GM23338 (cell line): ENCODE measurements at regions not wholly inside any gene's neighbourhood (a gene's known extent, or its start where the extent isn't known, plus 50 kb on each side); places are given as distances from the start of the nearest gene placed in this dataset.
"Not testable (repeated sequence)": the region's sequence is repeated elsewhere in the genome, so short reads cannot be mapped to it uniquely, and the experiment has no call there.

ENCODE experiments used
- ATAC-seq: fragments of 200-7000 bp; cut with Tn5 transposase; 3 replicates; pipeline ENCODE4 v1.9.1; 2020
- DNase-seq: peaks from one replicate; pipeline ENCODE4 v3.0.0-alpha.2; 2015; ENCODE audit warnings: low spot score
- H2AFZ ChIP-seq: fragments of 200-600 bp; sonication (generic); 2 replicates; pipeline ENCODE4 v1.8.0; 2016; ENCODE audit warnings: antibody characterized with exemption, mild to moderate bottlenecking, moderate library complexity
- H3F3A ChIP-seq: fragments of 200-600 bp; sonication (generic); replicated peaks from 2 replicates; pipeline ENCODE4 v1.8.0; 2017; ENCODE audit warnings: antibody characterized with exemption, mixed run types, low read depth
- H3K27ac ChIP-seq: fragments of 200-600 bp; sonication (generic); 2 replicates; pipeline ENCODE4 v1.6.1; 2016; ENCODE audit warnings: low read depth
- H3K27me3 ChIP-seq: fragments of 200-600 bp; sonication (generic); 2 replicates; pipeline ENCODE4 v1.8.0; 2016; ENCODE audit warnings: mild to moderate bottlenecking, mixed run types, moderate library complexity; ENCODE audit not compliant: insufficient read depth
- H3K36me3 ChIP-seq: fragments of 200-600 bp; sonication (generic); 2 replicates; pipeline ENCODE4 v1.8.0; 2016; ENCODE audit warnings: mild to moderate bottlenecking; ENCODE audit not compliant: insufficient read depth
- H3K4me1 ChIP-seq: fragments of 200-600 bp; sonication (generic); 2 replicates; pipeline ENCODE4 v1.8.0; 2016; ENCODE audit warnings: mild to moderate bottlenecking, moderate library complexity; ENCODE audit not compliant: insufficient read depth
- H3K4me2 ChIP-seq: fragments of 200-600 bp; sonication (generic); 2 replicates; pipeline ENCODE4 v1.7.1; 2017; ENCODE audit warnings: mixed run types
- H3K4me3 ChIP-seq: fragments of 200-600 bp; sonication (generic); 2 replicates; pipeline ENCODE4 v1.6.1; 2016; ENCODE audit warnings: mixed run types
- H3K79me2 ChIP-seq: fragments of 200-600 bp; sonication (generic); replicated peaks from 2 replicates; pipeline ENCODE4 v1.8.0; 2017; ENCODE audit warnings: mild to moderate bottlenecking; ENCODE audit not compliant: insufficient read depth
- H3K9me2 ChIP-seq: fragments of 200-600 bp; sonication (generic); 2 replicates; pipeline ENCODE4 v1.8.0; 2017; ENCODE audit not compliant: insufficient read depth
- H4K20me1 ChIP-seq: fragments of 200-600 bp; sonication (generic); replicated peaks from 2 replicates; pipeline ENCODE4 v1.8.0; 2017; ENCODE audit warnings: mild to moderate bottlenecking; ENCODE audit not compliant: insufficient read depth
- H3K27ac Mint-ChIP-seq: 2 replicates; pipeline ENCODE4 v1.8.0; 2020; ENCODE audit warnings: inconsistent platforms, mild to moderate bottlenecking, moderate library complexity, mixed read lengths
- H3K27me3 Mint-ChIP-seq: 3 replicates; pipeline ENCODE4 v1.8.0; 2022; ENCODE audit warnings: low read depth, mild to moderate bottlenecking, moderate library complexity, mixed read lengths, inconsistent platforms; ENCODE audit not compliant: insufficient read depth, poor library complexity
- H3K36me3 Mint-ChIP-seq: 3 replicates; pipeline ENCODE4 v1.8.0; 2021; ENCODE audit warnings: low read depth, mild to moderate bottlenecking, inconsistent platforms, moderate library complexity, mixed read lengths
- H3K4me1 Mint-ChIP-seq: 3 replicates; pipeline ENCODE4 v1.8.0; 2020; ENCODE audit warnings: mild to moderate bottlenecking, inconsistent platforms, mixed read lengths
- H3K4me3 Mint-ChIP-seq: 3 replicates; pipeline ENCODE4 v1.8.0; 2021; ENCODE audit warnings: moderate library complexity, mild to moderate bottlenecking, inconsistent platforms, mixed read lengths
- H3K9me3 Mint-ChIP-seq: 3 replicates; pipeline ENCODE4 v1.8.0; 2020; ENCODE audit warnings: moderate library complexity, mild to moderate bottlenecking, inconsistent platforms, mixed read lengths
- EZH2phosphoT487 ChIP-seq: fragments of 200-600 bp; sonication (generic); IDR thresholded peaks from one replicate; pipeline ENCODE4 v1.8.1; 2018; ENCODE audit warnings: antibody characterized with exemption; ENCODE audit not compliant: unreplicated experiment
- ZNF114 ChIP-seq: fragments of 250-450 bp; sonication (Bioruptor Pico); IDR thresholded peaks from 2 replicates; pipeline ENCODE4 v1.5.0; 2020; ENCODE audit warnings: mild to moderate bottlenecking, moderate library complexity
- TF ChIP-seq, protein P1 (sequence below): IDR thresholded peaks from 2 replicates; pipeline ENCODE4 v1.6.1; 2016; ENCODE audit warnings: antibody characterized with exemption
- TF ChIP-seq, protein P2 (sequence below): IDR thresholded peaks from one replicate; pipeline ENCODE4 v1.6.1; 2018; ENCODE audit warnings: antibody characterized with exemption; ENCODE audit not compliant: unreplicated experiment

DNA sequence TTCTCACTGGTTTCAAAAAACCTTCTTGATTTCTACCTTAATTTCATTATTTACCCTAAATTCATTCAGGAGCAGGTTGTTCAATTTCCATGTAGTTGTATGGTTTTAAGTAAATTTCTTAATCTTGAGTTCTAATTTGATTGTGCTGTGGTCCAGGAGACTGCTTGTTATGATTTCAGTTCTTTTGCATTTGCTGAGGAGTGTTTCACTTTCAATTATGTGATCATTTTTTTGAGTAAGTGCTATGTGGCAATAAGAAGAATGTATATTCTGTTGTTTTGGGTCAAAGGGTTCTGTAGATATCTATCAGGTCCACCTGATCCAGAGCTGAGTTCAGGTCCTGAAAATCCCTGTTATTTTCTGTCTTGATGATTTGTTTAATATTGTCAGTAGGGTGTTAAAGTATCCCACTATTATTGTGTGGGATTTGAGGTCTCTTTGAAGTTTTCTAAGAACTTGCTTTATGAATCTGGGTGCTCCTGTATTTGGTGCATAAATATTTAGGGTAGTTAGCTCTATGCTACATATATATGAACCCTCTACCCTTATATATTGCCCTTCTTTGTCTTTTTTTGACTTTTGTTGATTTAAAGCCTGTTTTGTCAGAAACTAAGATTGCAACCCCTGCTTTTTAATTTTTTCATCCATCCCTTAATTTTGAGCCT lies 158.4 kb upstream of the TPRG1 start:
- Histone ChIP-seq H3K4me1 (no peaks in the 10 kb centered on the region), H3K36me3 (no peaks in the 10 kb centered on the region), H3K4me3 (no peak overlapping the region), H3K79me2 (no peaks in the 10 kb centered on the region), H2AFZ (no peak overlapping the region), H3K27ac (no peak overlapping the region), H3F3A (no peaks in the 10 kb centered on the region), H3K9me2 (no peaks in the 10 kb centered on the region; the same call in 1 of the 2 replicates), H3K27me3 (no peaks in the 10 kb centered on the region), H3K4me2 (no peak overlapping the region), H4K20me1 (no peaks in the 10 kb centered on the region)
- TF ChIP-seq, protein P1, sequence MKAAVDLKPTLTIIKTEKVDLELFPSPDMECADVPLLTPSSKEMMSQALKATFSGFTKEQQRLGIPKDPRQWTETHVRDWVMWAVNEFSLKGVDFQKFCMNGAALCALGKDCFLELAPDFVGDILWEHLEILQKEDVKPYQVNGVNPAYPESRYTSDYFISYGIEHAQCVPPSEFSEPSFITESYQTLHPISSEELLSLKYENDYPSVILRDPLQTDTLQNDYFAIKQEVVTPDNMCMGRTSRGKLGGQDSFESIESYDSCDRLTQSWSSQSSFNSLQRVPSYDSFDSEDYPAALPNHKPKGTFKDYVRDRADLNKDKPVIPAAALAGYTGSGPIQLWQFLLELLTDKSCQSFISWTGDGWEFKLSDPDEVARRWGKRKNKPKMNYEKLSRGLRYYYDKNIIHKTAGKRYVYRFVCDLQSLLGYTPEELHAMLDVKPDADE: no peak
- no peak for TF ChIP-seq EZH2phosphoT487
- TF ChIP-seq, protein P2, sequence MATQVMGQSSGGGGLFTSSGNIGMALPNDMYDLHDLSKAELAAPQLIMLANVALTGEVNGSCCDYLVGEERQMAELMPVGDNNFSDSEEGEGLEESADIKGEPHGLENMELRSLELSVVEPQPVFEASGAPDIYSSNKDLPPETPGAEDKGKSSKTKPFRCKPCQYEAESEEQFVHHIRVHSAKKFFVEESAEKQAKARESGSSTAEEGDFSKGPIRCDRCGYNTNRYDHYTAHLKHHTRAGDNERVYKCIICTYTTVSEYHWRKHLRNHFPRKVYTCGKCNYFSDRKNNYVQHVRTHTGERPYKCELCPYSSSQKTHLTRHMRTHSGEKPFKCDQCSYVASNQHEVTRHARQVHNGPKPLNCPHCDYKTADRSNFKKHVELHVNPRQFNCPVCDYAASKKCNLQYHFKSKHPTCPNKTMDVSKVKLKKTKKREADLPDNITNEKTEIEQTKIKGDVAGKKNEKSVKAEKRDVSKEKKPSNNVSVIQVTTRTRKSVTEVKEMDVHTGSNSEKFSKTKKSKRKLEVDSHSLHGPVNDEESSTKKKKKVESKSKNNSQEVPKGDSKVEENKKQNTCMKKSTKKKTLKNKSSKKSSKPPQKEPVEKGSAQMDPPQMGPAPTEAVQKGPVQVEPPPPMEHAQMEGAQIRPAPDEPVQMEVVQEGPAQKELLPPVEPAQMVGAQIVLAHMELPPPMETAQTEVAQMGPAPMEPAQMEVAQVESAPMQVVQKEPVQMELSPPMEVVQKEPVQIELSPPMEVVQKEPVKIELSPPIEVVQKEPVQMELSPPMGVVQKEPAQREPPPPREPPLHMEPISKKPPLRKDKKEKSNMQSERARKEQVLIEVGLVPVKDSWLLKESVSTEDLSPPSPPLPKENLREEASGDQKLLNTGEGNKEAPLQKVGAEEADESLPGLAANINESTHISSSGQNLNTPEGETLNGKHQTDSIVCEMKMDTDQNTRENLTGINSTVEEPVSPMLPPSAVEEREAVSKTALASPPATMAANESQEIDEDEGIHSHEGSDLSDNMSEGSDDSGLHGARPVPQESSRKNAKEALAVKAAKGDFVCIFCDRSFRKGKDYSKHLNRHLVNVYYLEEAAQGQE: no peak
- Mint-ChIP-seq H3K4me3 (no peak overlapping the region), H3K27me3 (no peaks in the 10 kb centered on the region), H3K36me3 (peaks cover 19% of the 10 kb centered on the region; the same call in 2 of the 3 replicates), H3K9me3 (peaks cover 28% of the 10 kb centered on the region), H3K4me1 (no peaks in the 10 kb centered on the region), H3K27ac (no peak overlapping the region)
- ATAC-seq (no peak), DNase-seq (no peak)

DNA sequence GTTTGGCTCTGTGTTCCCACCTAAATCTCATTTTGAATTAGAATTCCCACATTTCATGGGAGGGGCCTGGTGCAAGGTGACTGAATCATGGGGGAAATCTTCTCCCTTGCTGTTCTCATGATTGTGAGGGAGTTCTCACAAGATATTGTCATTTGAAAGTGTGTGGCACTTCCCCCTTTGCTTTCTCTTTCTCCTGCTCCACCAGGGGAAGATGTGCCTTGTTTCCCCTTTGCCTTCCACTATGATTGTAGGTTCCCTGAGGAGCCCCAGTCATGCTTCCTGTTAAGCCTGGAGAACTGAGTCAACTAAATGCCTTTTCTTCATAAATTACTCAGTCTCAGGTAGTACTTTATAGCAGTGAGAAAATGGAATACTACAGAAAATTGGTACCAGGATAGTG lies 157.2 kb upstream of the TPRG1 start:
- Histone ChIP-seq H3K27me3 (no peaks in the 10 kb centered on the region), H3K4me1 (no peaks in the 10 kb centered on the region), H3K36me3 (no peaks in the 10 kb centered on the region), H3K79me2 (no peaks in the 10 kb centered on the region), H3F3A (no peaks in the 10 kb centered on the region), H3K4me3 (no peak overlapping the region), H3K4me2 (no peak overlapping the region), H3K9me2 (no peaks in the 10 kb centered on the region; the same call in 1 of the 2 replicates), H4K20me1 (no peaks in the 10 kb centered on the region), H2AFZ (no peak overlapping the region), H3K27ac (no peak overlapping the region)
- H3K4me3 Mint-ChIP-seq: no peak overlapping the region
- H3K27ac Mint-ChIP-seq: no peak overlapping the region
- H3K4me1 Mint-ChIP-seq: no peaks in the 10 kb centered on the region
- peaks cover 19% of the 10 kb centered on the region; the same call in 2 of the 3 replicates for H3K36me3 Mint-ChIP-seq
- DNase-seq: no peak
- TF ChIP-seq EZH2phosphoT487: no peak
- no peak for TF ChIP-seq ZNF114 (CRISPR knock-in tag)
- ATAC-seq: no peak
- peaks cover 32% of the 10 kb centered on the region for H3K9me3 Mint-ChIP-seq
- H3K27me3 Mint-ChIP-seq: no peaks in the 10 kb centered on the region

DNA sequence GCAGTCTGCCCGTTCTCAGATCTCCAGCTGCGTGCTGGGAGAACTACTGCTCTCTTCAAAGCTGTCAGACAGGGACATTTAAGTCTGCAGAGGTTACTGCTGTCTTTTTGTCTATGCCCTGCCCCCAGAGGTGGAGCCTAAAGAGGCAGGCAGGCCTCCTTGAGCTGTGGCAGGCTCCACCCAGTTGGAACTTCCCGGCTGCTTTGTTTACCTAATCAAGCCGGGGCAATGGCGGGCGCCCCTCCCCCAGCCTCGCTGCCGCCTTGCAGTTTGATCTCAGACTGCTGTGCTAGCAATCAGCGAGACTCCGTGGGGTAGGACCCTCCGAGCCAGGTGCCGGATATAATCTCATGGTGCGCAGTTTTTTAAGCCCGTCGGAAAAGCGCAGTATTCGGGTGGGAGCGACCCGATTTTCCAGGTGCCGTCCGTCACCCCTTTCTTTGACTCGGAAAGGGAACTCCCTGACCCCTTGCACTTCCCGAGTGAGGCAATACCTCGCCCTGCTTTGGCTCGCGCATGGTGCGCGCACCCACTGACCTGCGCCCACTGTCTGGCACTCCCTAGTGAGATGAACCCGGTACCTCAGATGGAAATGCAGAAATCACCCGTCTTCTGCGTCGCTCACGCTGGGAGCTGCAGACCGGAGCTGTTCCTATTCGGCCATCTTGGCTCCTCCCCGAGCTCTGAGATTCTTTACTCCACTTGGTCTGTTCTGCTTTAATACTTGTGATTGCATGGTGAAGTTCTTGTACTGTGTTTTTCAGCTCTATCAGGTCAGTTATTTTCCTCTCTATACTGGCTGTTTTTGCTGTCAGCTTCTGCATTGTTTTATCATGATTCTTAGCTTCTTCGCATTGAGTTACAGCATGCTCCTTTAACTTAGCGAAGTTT lies 148.9 kb upstream of the TPRG1 start:
- H3K27ac Mint-ChIP-seq: peak overlapping the region; percentile 92
- H3K4me1 Mint-ChIP-seq, H3K27me3 Mint-ChIP-seq, H3K27me3 ChIP-seq, H3K4me1 ChIP-seq, H3K9me2 ChIP-seq, H3K36me3 ChIP-seq, H4K20me1 ChIP-seq, H3K79me2 ChIP-seq, ATAC-seq, H3F3A ChIP-seq: not testable (repeated sequence)
- H3K36me3 Mint-ChIP-seq: peaks cover 13% of the 10 kb centered on the region
- peak overlapping the region; percentile 72; the same call in 1 of the 2 replicates for H3K27ac ChIP-seq
- H3K4me2 ChIP-seq: peak overlapping the region; percentile 44
- H3K9me3 Mint-ChIP-seq: peaks cover 17% of the 10 kb centered on the region
- H3K4me3 Mint-ChIP-seq: peak overlapping the region; percentile 61
- peak overlapping the region; percentile 53 for H3K4me3 ChIP-seq
- DNase-seq: peak; percentile 64
- H2AFZ ChIP-seq: peak overlapping the region; percentile 69
